Prostate gland (tissue), 2 donors: ENCODE measurements at regions not wholly inside any gene's neighbourhood (a gene's known extent, or its start where the extent isn't known, plus 50 kb on each side); places are given as distances from the start of the nearest gene placed in this dataset.

Experiments
- POLR2A ChIP-seq: fragments of 450-650 bp; IDR thresholded peaks from one replicate; pipeline ENCODE4 v1.6.1; 2016; ENCODE audit warnings: antibody characterized with exemption, mild to moderate bottlenecking
- TF ChIP-seq, protein P1 (sequence below), 4 experiments: fragments of 200-600 bp in 2 of 4; fragments of 450-650 bp in 2 of 4; sonication (generic) in 2 of 4; IDR thresholded peaks; 1 replicate in 3 of 4; 2 replicates in 1 of 4; pipeline ENCODE4 v1.5.1; 2016 to 2019; ENCODE audit warnings: antibody characterized with exemption in 4 of 4, mild to moderate bottlenecking in 2 of 4, moderate library complexity in 2 of 4

DNA sequence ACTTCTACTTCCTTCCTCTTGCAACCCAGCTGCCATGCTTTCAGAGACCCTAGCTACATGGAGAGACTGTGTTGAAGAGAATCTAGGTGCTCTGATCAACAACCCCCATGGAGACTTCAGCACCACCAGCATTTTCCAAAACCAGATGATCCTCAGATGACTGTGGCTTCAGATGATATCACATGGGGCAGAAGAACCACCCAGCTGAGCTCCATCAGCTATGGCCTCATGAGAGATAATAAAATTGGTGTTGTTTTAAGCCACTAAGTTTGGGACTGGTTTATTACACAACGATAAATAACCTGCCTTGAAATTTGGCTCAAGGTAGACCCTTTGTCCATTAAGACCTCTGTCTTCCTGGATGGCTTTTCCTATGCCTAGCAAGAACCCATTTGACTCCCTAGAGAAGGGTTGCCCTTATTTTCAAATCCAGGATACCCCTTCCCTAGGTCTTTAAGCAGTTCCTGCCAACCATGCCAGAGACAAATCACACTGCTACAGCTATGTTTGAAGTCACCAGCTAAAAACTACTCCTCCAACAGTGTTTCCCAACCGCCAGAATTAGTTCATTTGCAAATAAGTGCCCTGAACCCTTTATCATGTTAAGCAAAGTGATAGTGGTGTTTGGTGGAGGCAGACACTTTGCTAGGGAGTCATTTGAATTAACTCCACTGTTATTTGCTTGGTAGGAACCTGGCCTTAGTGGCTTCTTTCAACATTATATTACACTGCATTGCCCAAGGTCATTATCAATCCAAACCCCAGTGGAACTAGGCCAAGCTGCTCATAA, 136.9 kb upstream of the PALS2 start:
- TF ChIP-seq, protein P1, sequence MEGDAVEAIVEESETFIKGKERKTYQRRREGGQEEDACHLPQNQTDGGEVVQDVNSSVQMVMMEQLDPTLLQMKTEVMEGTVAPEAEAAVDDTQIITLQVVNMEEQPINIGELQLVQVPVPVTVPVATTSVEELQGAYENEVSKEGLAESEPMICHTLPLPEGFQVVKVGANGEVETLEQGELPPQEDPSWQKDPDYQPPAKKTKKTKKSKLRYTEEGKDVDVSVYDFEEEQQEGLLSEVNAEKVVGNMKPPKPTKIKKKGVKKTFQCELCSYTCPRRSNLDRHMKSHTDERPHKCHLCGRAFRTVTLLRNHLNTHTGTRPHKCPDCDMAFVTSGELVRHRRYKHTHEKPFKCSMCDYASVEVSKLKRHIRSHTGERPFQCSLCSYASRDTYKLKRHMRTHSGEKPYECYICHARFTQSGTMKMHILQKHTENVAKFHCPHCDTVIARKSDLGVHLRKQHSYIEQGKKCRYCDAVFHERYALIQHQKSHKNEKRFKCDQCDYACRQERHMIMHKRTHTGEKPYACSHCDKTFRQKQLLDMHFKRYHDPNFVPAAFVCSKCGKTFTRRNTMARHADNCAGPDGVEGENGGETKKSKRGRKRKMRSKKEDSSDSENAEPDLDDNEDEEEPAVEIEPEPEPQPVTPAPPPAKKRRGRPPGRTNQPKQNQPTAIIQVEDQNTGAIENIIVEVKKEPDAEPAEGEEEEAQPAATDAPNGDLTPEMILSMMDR (IDR thresholded peaks at IDR 0.05), result no peak
- no peak for TF ChIP-seq POLR2A
